ENCODE measurements at regions not wholly inside any gene's neighbourhood (a gene's known extent, or its start where the extent isn't known, plus 50 kb on each side); places are given as distances from the start of the nearest gene placed in this dataset.

GRCh38 chr20:57881466-57882385 is 171.9 kb upstream of the PMEPA1 start (continued):
- no peak for TF ChIP-seq CTCF (conservative IDR thresholded peaks at IDR 0.05; ENCODE audit: low read depth, low read length)

GRCh38 chr20:57880571-57880892 is 170.7 kb upstream of the PMEPA1 start:
- dilution Hi-C loops (cut with HindIII; ENCODE audit: low sequenced_read_pairs, unreplicated experiment) = no loop called here
- H2BK120ac ChIP-seq (ENCODE audit: low read depth, low read length) = no peak overlapping the region
- H2AFZ ChIP-seq (replicated peaks; ENCODE audit: low read length, poor library complexity) = no peak overlapping the region
- H3K18ac ChIP-seq (ENCODE audit: low read depth, low read length) = no peak overlapping the region
- no peaks in the 10 kb centered on the region for H3K4me1 ChIP-seq (ENCODE audit: control insufficient read depth, insufficient read depth, low read length)
- no TSS peak for BruUV-seq (replicated peaks)
- H2BK20ac ChIP-seq (ENCODE audit: low read depth, low read length) = no peak overlapping the region
- peaks cover 27% of the 10 kb centered on the region for H3K27me3 ChIP-seq (ENCODE audit: control insufficient read depth, insufficient read depth, low read length)
- no peak overlapping the region for H3K9ac ChIP-seq (ENCODE audit: low read depth, low read length)
- no peaks in the 10 kb centered on the region for H3K79me1 ChIP-seq (ENCODE audit: low read depth in 1 of 2, low read length in 2 of 2)
- intact Hi-C loops (cut with micrococcal nuclease) = no loop called here
- ChIA-PET POLR2A (ENCODE audit: unreplicated experiment) (no interaction called here), CTCF (no interaction called here)
- H3K4ac ChIP-seq (ENCODE audit: low read depth, low read length) = no peak overlapping the region
- no peaks in the 10 kb centered on the region for H4K20me1 ChIP-seq (ENCODE audit: insufficient read depth, low read length)
- no peak overlapping the region for H3K23ac ChIP-seq (ENCODE audit: low read depth, low read length)
- no peak overlapping the region for H4K8ac ChIP-seq (ENCODE audit: low read depth in 2 of 2, low read length in 2 of 2)
- DNase-seq (no peak), ATAC-seq (ENCODE audit: low read depth) (no peak)
- H3K4me2 ChIP-seq (ENCODE audit: low read depth, low read length) = no peak overlapping the region
- H4K5ac ChIP-seq (ENCODE audit: low read depth, low read length) = no peak overlapping the region
- H3K36me3 ChIP-seq (ENCODE audit: control insufficient read depth, insufficient read depth, low read length) = no peaks in the 10 kb centered on the region
- no peak overlapping the region for H4K91ac ChIP-seq (ENCODE audit: insufficient read depth, low read depth, low read length)
- H3K4me3 ChIP-seq (ENCODE audit: insufficient read depth, low read depth, low read length) = no peak overlapping the region
- in situ Hi-C loops (cut with MboI; ENCODE audit: low sequenced_read_pairs) = no loop called here
- H3K9me1 ChIP-seq (ENCODE audit: insufficient read depth, low read length) = no peaks in the 10 kb centered on the region
- no peak overlapping the region for H2AK9ac ChIP-seq (replicated peaks; ENCODE audit: low read depth, low read length, poor library complexity)
- H3K27ac ChIP-seq (ENCODE audit: insufficient read depth, low read length) = no peak overlapping the region
- no peak overlapping the region for H2AK5ac ChIP-seq (ENCODE audit: low read depth, low read length)
- H3K56ac ChIP-seq (ENCODE audit: extremely low read depth, insufficient read depth, low read length) = no peak overlapping the region
- TF ChIP-seq POLR2A (IDR thresholded peaks at IDR 0.05; ENCODE audit: low read depth, low read length) = no peak
- no peak for TF ChIP-seq MAZ (IDR thresholded peaks at IDR 0.05; ENCODE audit: borderline replicate concordance, low read depth, low read length)
- no peak for TF ChIP-seq CEBPB (IDR thresholded peaks at IDR 0.05; ENCODE audit: low read depth, low read length)
- no peak for TF ChIP-seq CTCF (conservative IDR thresholded peaks at IDR 0.05; ENCODE audit: low read depth, low read length)
- no peak for TF ChIP-seq MXI1 (IDR thresholded peaks at IDR 0.05; ENCODE audit: borderline replicate concordance, low read depth, low read length)
- TF ChIP-seq USF2 (IDR thresholded peaks at IDR 0.05; ENCODE audit: low read depth, low read length) = no peak
- no peak for TF ChIP-seq RCOR1 (IDR thresholded peaks at IDR 0.05; ENCODE audit: insufficient replicate concordance, low read length)
- no peak for TF ChIP-seq NFE2L2 (IDR thresholded peaks at IDR 0.05; ENCODE audit: low read depth, low read length)
- TF ChIP-seq RAD21 (IDR thresholded peaks at IDR 0.05; ENCODE audit: low read length) = no peak
- no peak for TF ChIP-seq RFX5 (IDR thresholded peaks at IDR 0.05; ENCODE audit: low read depth, low read length)
- TF ChIP-seq SMC3 (IDR thresholded peaks at IDR 0.05; ENCODE audit: low read depth, low read length) = no peak
- no peak for TF ChIP-seq CHD1 (IDR thresholded peaks at IDR 0.05; ENCODE audit: low read depth, low read length)
- H2BK5ac ChIP-seq (ENCODE audit: low read depth, low read length, poor library complexity, severe bottlenecking) = no peak overlapping the region
- no peaks in the 10 kb centered on the region for H3K9me3 ChIP-seq (ENCODE audit: control insufficient read depth, insufficient read depth, low read length)
- H3K14ac ChIP-seq (replicated peaks; ENCODE audit: low read depth, low read length) = no peak overlapping the region
- no peak overlapping the region for H2BK15ac ChIP-seq (ENCODE audit: low read depth, low read length)

Measured in IMR-90 (cell line).